ENCODE measurements at regions not wholly inside any gene's neighbourhood (a gene's known extent, or its start where the extent isn't known, plus 50 kb on each side); places are given as distances from the start of the nearest gene placed in this dataset.

- DNase-seq (ENCODE audit: low read depth), result no peak
- TF ChIP-seq CTCF (IDR thresholded peaks at IDR 0.05; ENCODE audit: control insufficient read depth, extremely low read depth, insufficient read depth), result no peak
- no peak overlapping the region for H3K4me3 ChIP-seq (ENCODE audit: low read depth, low read length)
These were observed 112.8 kb downstream of the SAMD5 start for GRCh38 chr6:147621263-147621662.

GRCh38 chr6:147621961-147622360, 113.5 kb downstream of the SAMD5 start:
- no peak for TF ChIP-seq CTCF (IDR thresholded peaks at IDR 0.05; ENCODE audit: control insufficient read depth, extremely low read depth, insufficient read depth)
- H3K4me3 ChIP-seq (ENCODE audit: low read depth, low read length), result no peak overlapping the region
- no peak for DNase-seq (ENCODE audit: low read depth)

GRCh38 chr6:147624946-147625515, 116.5 kb downstream of the SAMD5 start:
- no peak overlapping the region for H3K4me3 ChIP-seq (ENCODE audit: low read depth, low read length)
- no peak for TF ChIP-seq CTCF (IDR thresholded peaks at IDR 0.05; ENCODE audit: control insufficient read depth, extremely low read depth, insufficient read depth)
- no peak for DNase-seq (ENCODE audit: low read depth)

GRCh38 chr6:147625946-147626345, 117.5 kb downstream of the SAMD5 start:
- no peak for DNase-seq (ENCODE audit: low read depth)
- H3K4me3 ChIP-seq (ENCODE audit: low read depth, low read length), result no peak overlapping the region
- no peak for TF ChIP-seq CTCF (IDR thresholded peaks at IDR 0.05; ENCODE audit: control insufficient read depth, extremely low read depth, insufficient read depth)

GRCh38 chr6:147627411-147627810, 118.9 kb downstream of the SAMD5 start:
- TF ChIP-seq CTCF (IDR thresholded peaks at IDR 0.05; ENCODE audit: control insufficient read depth, extremely low read depth, insufficient read depth), result no peak
- DNase-seq (ENCODE audit: low read depth), result no peak

GRCh38 chr6:147633191-147633590, 124.7 kb downstream of the SAMD5 start:
- TF ChIP-seq CTCF (IDR thresholded peaks at IDR 0.05; ENCODE audit: control insufficient read depth, extremely low read depth, insufficient read depth), result no peak
- no peak for DNase-seq (ENCODE audit: low read depth)
- H3K4me3 ChIP-seq (ENCODE audit: low read depth, low read length), result no peak overlapping the region

More at GRCh38 chr6:147627411-147627810, 118.9 kb downstream of the SAMD5 start:
- no peak overlapping the region for H3K4me3 ChIP-seq (ENCODE audit: low read depth, low read length)

- no peak for DNase-seq (ENCODE audit: low read depth)
- TF ChIP-seq CTCF (IDR thresholded peaks at IDR 0.05; ENCODE audit: control insufficient read depth, extremely low read depth, insufficient read depth), result no peak
- H3K4me3 ChIP-seq (ENCODE audit: low read depth, low read length), result no peak overlapping the region
These were observed 129.2 kb downstream of the SAMD5 start for GRCh38 chr6:147637620-147638195.

All from LNCaP clone FGC (cell line).